HG03159 (cell line): ENCODE measurements at regions not wholly inside any gene's neighbourhood (a gene's known extent, or its start where the extent isn't known, plus 50 kb on each side); places are given as distances from the start of the nearest gene placed in this dataset.

Source experiments
- ATAC-seq: cut with Tn5 transposase; IDR thresholded peaks from one replicate; pipeline ENCODE4 v1.9.1; 2021; ENCODE audit warnings: mild to moderate bottlenecking, moderate library complexity; ENCODE audit not compliant: unreplicated experiment

DNA sequence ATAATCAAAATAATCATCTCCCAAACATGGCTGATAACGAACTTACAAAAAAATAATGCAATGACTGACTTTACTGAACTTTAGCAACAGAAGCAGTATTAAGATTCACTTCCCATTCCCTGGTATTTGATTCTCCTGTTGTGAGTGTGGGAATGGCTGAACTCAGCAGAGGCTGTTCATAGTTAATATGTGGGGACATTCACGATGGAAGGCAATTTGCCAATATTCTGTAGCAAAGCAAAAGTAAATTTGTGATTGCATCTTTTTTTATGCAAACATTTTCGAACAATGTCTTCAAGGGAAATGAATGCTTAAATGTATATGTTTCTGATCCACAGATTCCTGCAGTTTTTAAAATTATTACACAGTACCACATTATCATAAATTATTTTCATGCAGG lies 431.7 kb upstream of the KLF6 start:
- ATAC-seq, result no peak

DNA sequence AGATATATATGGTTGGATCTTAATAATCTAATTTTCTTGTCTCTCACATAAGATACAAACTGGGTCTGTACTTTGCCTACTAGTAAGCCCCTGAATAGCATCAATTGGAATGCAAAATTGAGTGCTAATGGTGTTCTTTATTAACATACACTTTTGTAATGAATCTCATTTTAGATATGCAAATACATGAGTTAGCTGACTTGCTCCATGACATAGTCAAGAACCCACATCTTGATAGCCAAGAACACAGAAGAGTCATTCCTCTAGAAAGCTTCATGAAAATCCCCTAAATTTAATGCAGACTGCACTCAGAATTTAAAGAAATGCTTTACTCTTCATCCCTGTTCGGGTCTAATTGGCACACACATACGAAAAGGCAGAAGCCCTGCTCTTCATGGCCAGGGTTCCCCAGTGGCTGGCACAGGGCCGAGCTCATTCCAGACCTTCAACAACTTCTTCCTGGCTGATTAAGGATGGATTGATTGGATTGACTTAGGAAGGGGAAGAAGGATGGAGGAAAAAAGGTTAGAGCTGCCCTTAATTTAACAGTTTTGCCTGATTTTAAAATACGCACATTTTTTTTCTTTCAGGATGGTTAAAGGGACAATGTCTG lies 431.1 kb upstream of the KLF6 start:
- ATAC-seq, result no peak

DNA sequence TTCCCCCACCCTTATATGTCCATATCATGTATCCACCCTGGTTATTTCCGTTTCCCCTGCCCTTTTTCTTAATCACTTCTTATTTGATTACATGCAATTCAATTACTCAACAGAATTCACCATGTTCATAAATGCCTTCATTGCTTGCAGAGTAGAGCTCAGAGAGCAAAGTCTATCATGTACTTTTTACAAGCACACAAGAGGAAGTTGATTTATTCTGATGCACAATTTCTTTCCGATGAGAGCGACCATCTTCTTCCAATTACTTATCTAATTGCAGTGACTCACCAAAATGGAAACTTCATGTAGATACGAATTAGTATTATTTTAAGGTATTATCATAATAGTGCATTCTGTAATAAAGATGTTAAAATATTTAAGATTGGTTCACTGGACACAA lies 430.5 kb upstream of the KLF6 start:
- no peak for ATAC-seq

DNA sequence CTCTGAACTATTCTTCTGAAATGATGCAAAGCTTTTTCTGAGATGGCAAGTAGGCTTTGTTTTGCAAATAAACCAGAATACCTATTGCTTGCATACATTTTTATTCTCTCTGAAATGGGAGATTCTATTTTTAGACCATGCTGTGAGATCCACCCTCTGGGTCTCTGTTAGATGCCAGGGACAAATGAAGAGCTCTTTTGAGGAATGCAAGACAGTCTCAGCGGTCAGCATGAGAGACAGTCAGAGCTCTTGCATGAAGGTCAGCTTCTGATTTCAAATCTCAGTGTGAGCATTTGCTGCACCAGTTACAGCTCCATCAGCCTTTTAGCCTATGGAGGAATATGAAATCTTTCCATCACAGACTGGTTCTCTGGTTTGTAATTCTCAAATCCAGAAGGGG lies 429.9 kb upstream of the KLF6 start:
- ATAC-seq, result no peak

DNA sequence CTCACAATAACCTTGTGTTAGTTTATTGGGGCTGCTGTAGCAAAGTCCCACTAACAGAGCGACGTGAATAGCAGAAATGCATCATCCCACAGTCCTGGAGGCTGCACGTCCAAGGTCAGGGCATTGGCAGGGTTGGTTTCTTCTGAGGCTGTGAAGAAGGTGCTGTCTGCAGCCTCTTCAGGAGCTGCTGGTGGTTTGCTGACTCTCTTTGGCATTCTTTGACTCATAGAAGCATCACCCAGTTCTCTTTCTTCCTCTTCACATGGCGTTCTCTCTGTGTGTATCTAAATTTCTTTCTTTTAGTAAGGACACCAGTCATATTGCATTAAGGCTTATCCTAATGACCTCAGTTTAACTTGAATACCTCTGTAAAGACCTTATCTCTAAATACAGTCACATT lies 428.4 kb upstream of the KLF6 start:
- ATAC-seq, result no peak

DNA sequence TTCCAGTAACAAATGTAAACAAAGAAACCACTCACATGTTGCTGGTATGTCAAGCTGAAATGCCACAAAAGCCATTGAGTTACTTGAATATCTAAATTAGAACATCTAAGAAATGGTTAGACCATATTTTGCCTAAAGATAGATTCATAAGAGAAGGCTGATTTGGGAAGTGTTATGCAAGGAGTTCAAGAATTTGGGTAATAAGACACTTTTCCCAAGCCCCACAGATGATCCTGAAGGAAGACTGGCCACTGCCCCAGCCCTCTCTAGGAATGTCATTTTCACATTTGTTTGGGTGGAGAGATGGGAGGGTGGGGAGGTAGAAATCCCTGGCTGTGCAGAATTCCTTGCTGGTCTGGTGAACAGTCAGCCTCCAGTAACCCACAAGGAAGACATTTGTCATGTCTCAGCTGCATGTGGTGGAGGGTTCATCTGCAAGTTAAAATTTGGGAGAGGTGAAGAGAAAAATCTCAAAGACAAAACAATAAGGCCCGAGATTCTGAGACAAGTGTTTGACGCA lies 427.2 kb upstream of the KLF6 start:
- no peak for ATAC-seq

DNA sequence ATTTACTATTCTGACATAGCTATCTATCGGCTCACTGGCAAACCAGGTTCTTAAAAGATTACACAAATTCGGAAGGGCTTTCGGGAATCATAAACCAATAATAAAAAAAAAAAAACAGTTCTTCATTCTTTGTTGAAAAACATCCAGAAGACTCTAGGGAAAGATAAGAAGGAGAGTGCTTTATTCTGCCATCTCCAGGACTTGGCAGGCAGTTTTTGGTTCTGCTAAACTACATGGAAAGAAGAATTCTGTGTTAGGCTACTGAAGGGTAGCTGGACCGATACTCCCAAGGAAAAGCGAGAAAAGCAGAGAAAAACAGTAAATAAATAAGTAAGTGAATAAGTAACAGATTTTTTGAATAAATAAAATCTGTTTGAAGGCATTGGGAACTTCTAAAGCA lies 423.5 kb upstream of the KLF6 start:
- no peak for ATAC-seq

DNA sequence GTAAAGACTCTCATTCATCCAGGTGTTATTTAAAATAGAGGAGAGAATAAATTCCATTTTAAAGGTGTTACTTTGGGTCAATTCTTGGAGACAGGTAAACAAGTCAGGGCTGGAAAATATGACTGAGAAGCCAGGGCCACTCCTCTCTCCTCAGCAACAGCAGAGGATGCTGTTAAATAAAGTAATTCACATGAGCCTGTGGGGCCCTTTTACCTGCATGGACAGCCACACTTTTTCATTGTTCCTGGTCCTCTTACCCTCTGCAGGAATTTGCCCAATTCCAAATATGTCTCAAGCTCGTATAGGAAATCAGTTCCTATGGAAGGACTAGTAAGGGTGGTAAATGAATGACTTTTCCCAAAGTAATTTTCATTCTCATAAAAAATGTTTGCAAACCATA lies 420.1 kb upstream of the KLF6 start:
- ATAC-seq, result no peak

DNA sequence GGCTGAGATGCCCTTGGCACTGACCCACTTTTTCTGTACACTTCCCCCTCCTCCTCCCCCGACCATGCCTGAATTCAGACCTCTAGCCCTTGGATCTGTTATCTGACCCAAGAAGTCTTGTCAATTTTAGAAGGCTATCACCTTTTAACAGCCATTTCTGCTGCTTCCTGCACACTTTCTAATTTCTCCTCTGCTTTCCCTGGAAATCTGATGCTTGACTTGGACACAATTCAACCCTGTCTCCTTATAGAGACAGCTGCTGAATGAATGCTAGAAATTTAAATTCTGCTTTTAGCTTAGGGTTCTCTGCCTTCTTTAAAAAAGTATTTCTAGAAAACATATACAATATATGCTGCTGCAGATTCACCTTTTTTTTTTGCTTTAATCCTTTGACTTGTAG lies 417.9 kb upstream of the KLF6 start:
- no peak for ATAC-seq

DNA sequence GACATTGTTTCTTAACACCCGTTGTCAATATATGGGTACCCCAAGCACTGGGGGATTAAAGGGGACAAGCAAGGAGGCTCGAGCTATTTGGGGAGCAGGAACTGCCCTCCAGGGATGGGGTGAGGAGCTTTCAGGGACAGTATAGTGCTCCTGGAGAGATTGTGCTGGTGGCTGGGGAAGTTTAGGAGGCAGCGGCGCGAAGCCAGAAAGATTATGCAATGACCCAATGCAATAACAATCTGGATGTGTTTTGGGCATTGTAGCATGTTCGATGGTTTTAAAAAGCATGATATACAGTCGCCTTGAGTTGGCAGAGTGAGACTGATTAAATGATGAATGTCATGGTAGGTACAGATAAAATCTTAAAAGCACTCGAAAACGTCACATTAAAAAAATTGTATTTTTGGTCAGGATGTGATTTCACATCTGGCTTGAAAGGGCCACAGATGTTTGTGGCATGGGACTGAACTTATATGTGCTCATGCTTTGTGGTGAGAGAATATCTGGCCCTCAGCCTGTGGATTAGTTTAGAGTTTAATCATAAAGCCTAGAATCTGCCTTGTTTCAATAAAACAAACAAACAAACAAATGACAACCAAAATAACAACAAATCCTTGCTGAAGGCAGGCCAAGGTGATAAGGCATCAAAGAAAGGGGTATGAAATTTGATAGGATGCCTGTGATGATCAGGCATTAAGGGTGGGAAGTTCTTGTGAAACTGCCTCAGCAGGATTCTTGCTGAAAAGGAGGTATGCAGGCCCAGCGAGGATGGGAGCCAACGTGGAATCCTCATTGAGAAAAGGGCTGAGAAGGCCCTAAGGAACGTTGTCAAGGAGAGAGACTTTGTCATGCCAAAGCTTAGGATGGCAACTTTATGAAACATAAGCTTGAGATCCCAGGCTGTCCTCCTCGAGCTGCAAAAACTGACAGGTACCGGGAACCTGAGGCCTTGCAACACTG lies 417.1 kb upstream of the KLF6 start:
- ATAC-seq, result no peak

DNA sequence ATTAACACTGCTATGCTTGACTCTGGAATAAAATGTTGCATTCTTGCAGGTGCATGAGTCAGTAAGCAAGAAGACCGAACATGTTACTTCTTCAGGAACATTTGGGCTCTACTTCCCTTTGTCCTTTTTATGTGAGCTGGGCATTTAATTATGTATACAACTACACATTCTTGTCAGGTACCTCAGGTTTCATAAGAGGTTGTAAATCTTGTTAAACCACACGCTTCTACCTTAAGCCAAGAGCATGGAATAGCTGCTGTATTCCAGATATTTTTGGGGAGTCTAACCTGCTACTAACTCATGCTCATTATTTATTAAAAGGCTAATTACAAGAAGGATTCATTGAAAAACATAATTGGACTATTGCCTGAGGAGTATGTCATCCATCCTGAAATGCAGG lies 414.2 kb upstream of the KLF6 start:
- no peak for ATAC-seq

DNA sequence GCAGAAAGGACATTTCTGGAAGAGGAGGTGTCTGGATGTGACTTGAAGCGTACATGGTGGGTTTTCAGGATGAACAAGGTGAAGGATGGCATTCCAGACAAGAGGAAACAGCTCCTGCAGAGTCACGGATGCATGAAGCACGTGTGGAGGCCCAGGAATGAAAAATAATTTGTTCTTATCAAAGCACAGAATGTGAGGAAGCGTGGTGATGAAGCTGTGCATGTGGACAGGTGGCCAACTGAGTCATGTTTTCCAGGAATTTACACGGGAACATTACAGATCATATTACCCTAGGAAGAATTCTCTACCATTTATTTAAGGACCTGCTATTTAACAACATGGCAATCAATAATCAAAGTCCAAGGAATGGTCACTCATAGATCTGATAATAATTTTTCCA lies 413.2 kb upstream of the KLF6 start:
- no peak for ATAC-seq

DNA sequence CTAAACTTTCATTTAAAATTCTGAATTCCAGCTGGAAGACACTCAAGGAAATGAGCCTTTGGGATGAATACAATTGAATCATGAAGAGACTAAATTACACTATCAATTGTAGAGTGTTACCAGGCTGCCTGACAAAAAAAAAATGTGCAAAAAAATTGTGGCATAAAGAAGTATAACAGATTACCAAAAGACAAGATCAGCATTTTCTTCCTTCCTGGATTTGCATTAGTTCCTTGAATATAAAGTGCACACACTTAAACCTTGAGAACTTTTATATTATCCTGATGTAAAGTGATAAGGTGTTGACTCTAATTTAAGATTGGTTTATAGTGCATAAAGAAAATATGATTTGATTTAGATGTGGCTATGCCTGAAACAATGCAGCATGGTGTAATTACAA lies 412.7 kb upstream of the KLF6 start:
- no peak for ATAC-seq

DNA sequence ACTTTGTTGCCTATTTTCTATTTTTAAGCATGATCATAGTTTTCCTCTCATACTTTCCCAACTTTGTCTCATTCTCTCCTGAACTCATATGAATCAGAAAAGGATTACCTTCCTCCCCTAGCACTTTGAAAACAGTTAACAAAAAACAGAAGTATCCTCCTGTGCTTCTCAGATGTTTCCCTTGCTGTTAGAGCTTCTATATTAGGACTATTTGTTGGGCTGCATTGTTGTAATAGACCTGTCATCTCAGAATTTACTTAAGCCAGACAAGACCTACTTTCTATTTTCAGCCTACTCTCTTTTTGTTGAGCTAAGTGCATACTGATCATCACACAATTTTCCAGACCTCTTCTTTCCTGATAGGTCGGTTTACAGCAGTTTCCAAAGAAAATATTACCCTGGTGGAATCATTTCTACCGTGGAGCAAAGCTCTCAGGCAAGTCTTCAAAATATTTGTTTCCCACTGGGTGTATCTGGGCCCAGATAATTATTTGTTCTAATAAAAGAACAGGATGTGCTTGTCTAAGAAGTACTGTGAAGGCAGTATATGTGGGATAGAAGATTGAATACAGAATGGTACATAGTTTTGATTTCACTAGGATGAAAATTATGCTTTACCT lies 411.9 kb upstream of the KLF6 start:
- ATAC-seq, result no peak

DNA sequence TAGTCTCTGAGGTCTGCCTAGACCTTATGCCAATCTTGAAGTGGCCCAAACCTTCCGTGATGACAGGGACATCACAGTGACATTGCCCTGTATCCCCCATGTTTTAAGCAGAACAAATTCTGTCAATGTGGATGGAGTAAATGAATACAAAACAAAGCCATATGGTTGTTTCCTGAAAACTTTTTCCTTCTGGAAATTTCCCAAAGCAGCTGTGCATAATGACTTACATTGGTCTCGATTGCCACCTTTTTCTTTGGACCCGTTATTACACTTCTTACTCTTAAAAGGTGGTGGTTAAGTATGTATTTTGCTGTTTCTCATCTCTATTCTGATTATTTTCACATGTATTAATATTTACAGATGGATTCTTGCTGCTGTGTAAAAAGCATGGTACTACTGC lies 411.2 kb upstream of the KLF6 start:
- ATAC-seq, result no peak

DNA sequence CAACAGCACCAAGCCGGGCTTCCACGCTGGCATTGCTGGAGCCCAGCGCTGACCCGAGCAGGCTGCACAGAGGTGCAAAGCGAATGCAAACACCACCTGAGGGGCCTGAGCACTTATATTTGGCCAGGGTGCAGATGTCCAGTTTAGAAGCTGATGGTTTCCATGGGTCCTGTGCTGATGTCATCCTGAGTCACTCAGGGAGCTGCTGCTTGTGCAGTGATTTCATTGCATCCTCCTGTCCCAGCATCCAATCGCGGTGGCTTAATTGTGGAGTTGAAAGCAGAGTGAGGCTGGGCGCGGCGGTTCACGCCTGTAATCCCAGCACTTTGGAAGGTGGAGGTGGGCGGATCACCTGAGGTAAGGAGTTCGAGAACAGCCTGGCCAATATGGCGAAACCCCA lies 410.2 kb upstream of the KLF6 start:
- ATAC-seq, result no peak

DNA sequence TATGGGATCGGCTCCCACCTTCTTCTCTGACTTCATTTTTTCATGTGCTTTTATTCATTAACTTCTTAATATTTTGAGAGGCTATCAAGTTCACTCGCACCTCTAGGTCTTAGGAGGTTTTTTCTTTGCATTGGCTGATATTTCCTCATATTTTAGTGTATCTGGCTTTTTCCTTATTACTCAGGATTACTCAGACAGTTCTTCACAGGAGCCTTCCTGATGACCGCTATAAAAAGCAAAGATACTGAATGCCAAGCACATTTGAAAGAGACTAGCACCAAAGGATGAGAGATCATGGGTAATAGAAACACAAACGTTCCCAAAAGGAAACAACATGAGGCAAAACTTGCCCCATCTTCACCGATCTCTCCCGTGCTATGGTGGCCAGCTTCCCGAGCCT lies 409.2 kb upstream of the KLF6 start:
- no peak for ATAC-seq

DNA sequence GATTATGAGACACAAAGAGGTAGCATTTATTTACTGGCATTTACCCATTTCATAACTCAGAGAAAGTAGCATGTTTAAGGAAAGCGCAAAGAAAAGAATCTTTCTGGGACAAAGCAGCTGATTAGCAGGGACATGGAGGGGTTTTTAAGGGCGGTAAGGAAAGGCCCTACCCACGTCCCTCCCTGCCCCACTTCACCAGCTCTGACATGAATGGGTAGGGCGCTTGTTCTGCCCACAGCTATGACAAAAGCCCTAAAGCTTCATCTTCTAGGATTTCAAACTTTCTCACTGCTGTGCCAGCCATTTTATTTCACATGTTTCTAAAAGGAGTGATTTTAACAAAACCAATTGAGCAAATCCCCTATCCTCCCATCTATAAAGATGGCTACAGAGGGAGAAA lies 406.9 kb upstream of the KLF6 start:
- ATAC-seq, result no peak

DNA sequence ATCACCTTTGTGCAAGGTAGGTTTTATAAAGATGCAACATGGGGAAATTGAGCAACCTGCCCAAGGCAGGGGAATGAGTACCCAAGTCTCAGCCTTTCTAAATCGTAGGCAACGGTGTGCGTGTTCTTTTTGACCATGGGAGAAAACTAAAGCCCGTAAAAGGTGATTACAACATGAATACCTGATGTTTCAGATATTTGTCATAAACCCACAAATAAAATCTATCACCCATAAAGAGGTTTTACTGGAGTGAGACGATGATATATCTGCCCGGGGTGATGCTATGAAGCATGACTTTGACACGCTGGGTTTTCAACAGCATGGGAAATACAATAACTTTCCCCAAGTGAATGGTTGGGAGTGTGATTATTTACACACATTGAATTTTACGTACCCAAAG lies 406.3 kb upstream of the KLF6 start:
- no peak for ATAC-seq

DNA sequence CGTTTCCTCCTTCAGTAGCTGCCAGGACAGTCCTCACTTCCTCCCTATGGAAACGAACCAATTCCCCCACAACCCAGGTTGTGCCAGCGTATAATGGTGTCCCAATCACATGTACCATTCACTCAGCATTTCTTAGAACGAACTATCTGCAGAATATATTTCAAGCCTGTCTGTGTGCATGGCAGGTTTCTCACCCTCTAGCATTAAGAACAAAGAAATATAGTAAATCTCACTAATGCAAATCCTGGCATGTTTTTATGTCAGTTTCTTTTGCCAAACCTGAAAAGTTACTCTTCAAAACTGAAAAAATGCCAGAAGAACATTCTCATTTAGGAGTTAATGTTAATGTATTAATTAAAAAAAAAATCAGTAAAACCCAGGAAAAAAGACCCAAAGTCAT lies 405.9 kb upstream of the KLF6 start:
- no peak for ATAC-seq

DNA sequence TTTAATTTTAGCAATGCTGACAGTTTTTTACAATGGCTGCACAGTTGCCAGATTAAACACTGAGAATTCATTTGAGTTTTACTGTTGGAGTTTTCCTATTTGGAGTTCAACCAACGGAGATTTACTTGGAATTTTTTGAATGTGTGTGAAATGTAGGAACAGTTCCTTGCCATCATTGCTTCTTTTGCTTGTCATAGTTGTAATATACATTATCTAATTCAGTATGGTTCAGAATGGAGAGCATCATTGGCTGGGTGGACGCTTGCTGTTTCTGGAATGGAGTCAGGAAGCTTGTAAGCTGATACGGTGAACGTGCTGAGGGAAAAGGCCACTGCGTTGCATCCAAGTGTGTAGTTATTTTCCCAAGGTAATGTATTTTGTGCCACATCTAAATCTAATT lies 404.3 kb upstream of the KLF6 start:
- no peak for ATAC-seq

DNA sequence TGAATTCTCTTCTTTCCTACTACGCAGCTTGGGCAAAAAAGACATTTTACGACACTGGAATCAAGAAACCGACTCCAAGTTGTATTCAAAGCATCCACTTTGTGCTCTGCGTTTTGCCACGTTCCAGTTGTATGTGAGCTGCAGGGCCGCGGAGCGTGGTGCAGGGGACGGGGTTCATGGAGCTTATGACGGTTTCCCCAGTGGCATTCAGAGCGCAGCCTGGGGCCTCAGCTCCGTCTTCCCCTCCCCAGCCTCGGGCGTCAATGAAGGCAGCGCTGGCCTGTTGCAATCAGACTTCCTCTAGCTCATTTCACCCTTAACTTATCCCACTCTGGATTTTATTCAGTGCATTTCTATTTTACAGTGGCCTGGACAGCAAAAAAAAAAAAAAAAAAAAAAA lies 403.4 kb upstream of the KLF6 start:
- no peak for ATAC-seq
